Testis (tissue), 2 donors: ENCODE measurements at regions not wholly inside any gene's neighbourhood (a gene's known extent, or its start where the extent isn't known, plus 50 kb on each side); places are given as distances from the start of the nearest gene placed in this dataset.

Experiments
- CTCF ChIP-seq, 3 experiments: fragments of 450-650 bp in 2 of 3; fragments of 200-600 bp in 1 of 3; sonication (generic) in 1 of 3; IDR thresholded peaks; one replicate each; pipeline ENCODE4 v1.5.1; 2016 to 2019; ENCODE audit warnings: antibody characterized with exemption in 3 of 3, mild to moderate bottlenecking in 2 of 3, moderate library complexity in 1 of 3
- POLR2A ChIP-seq: fragments of 450-650 bp; IDR thresholded peaks from one replicate; pipeline ENCODE4 v1.6.1; 2017; ENCODE audit warnings: antibody characterized with exemption, mild to moderate bottlenecking, moderate library complexity

- no peak for TF ChIP-seq CTCF (IDR thresholded peaks at IDR 0.05)
- TF ChIP-seq POLR2A, result no peak
Observed at GRCh38 chr1:58895559-58896145, 111.8 kb upstream of the JUN start.
